HEK293T (cell line): ENCODE measurements at regions not wholly inside any gene's neighbourhood (a gene's known extent, or its start where the extent isn't known, plus 50 kb on each side); places are given as distances from the start of the nearest gene placed in this dataset.

Experiments used
- ARNT ChIP-seq: fragments of 450-650 bp; IDR thresholded peaks from 2 replicates; pipeline ENCODE4 v1.6.1; 2017; ENCODE audit warnings: mild to moderate bottlenecking
- BHLHE40 ChIP-seq: fragments of 450-650 bp; IDR thresholded peaks from 2 replicates; pipeline ENCODE4 v1.6.1; 2016; ENCODE audit warnings: mild to moderate bottlenecking, moderate library complexity, borderline replicate concordance
- FOXA1 ChIP-seq: fragments of 450-650 bp; IDR thresholded peaks from 2 replicates; pipeline ENCODE4 v1.6.1; 2016; ENCODE audit warnings: mild to moderate bottlenecking
- FOXK2 ChIP-seq: fragments of 450-650 bp; IDR thresholded peaks from 2 replicates; pipeline ENCODE4 v1.6.1; 2016; ENCODE audit warnings: mild to moderate bottlenecking
- FOXM1 ChIP-seq: fragments of 450-650 bp; IDR thresholded peaks from 2 replicates; pipeline ENCODE4 v1.6.1; 2017; ENCODE audit warnings: mild to moderate bottlenecking, borderline replicate concordance
- SP1 ChIP-seq: fragments of 450-650 bp; IDR thresholded peaks from 2 replicates; pipeline ENCODE4 v1.6.1; 2017
- SUZ12 ChIP-seq: fragments of 450-650 bp; IDR thresholded peaks from 2 replicates; pipeline ENCODE4 v1.6.1; 2016; ENCODE audit warnings: mild to moderate bottlenecking

GRCh38 chr2:56049233-56049845 lies 125.8 kb upstream of the EFEMP1 start:
- TF ChIP-seq FOXA1, result no peak
- TF ChIP-seq SP1, result no peak
- no peak for TF ChIP-seq BHLHE40
- TF ChIP-seq SUZ12, result no peak
- no peak for TF ChIP-seq FOXM1
- TF ChIP-seq FOXK2, result no peak
- TF ChIP-seq ARNT, result no peak
